HG02588 (cell line): ENCODE measurements at regions not wholly inside any gene's neighbourhood (a gene's known extent, or its start where the extent isn't known, plus 50 kb on each side); places are given as distances from the start of the nearest gene placed in this dataset.
A peak's percentile ranks its signal among the peaks of the same experiment; 100 is the strongest.

ENCODE experiments used
- ATAC-seq: cut with Tn5 transposase; IDR thresholded peaks from one replicate; pipeline ENCODE4 v1.9.1; 2021; ENCODE audit warnings: mild to moderate bottlenecking, moderate library complexity; ENCODE audit not compliant: unreplicated experiment

- ATAC-seq = no peak
Measured at GRCh38 chr7:42506097-42506496, 269.1 kb upstream of the GLI3 start.

- no peak for ATAC-seq
Measured at GRCh38 chr7:42502022-42502421, 265.0 kb upstream of the GLI3 start.

GRCh38 chr7:42495256-42495655, 258.2 kb upstream of the GLI3 start:
- no peak for ATAC-seq

GRCh38 chr7:42494736-42495135, 257.7 kb upstream of the GLI3 start:
- no peak for ATAC-seq

GRCh38 chr7:42494199-42494710, 257.2 kb upstream of the GLI3 start:
- ATAC-seq = no peak

GRCh38 chr7:42493436-42494198, 256.6 kb upstream of the GLI3 start:
- ATAC-seq = no peak

GRCh38 chr7:42492920-42493319, 255.9 kb upstream of the GLI3 start:
- no peak for ATAC-seq

- no peak for ATAC-seq
Measured at GRCh38 chr7:42491106-42491505, 254.1 kb upstream of the GLI3 start.

- ATAC-seq = no peak
Measured at GRCh38 chr7:42489299-42489698, 252.3 kb upstream of the GLI3 start.

- ATAC-seq = no peak
Measured at GRCh38 chr7:42485301-42485766, 248.3 kb upstream of the GLI3 start.

- ATAC-seq = no peak
Measured at GRCh38 chr7:42483886-42484285, 246.9 kb upstream of the GLI3 start.

- no peak for ATAC-seq
Measured at GRCh38 chr7:42479816-42480633, 243.0 kb upstream of the GLI3 start.

- ATAC-seq = no peak
Measured at GRCh38 chr7:42479452-42479815, 242.4 kb upstream of the GLI3 start.

- ATAC-seq = no peak
Measured at GRCh38 chr7:42478717-42479116, 241.7 kb upstream of the GLI3 start.

GRCh38 chr7:42476255-42476654, 239.2 kb upstream of the GLI3 start:
- ATAC-seq = no peak

GRCh38 chr7:42475082-42475481, 238.1 kb upstream of the GLI3 start:
- no peak for ATAC-seq

- ATAC-seq = no peak
Measured at GRCh38 chr7:42473099-42473498, 236.1 kb upstream of the GLI3 start.

- ATAC-seq = peak; percentile 70
Measured at GRCh38 chr7:42471573-42472174, 234.7 kb upstream of the GLI3 start.

- no peak for ATAC-seq
Measured at GRCh38 chr7:42469341-42469740, 232.3 kb upstream of the GLI3 start.

- ATAC-seq = no peak
Measured at GRCh38 chr7:42468471-42468870, 231.5 kb upstream of the GLI3 start.

GRCh38 chr7:42461537-42461936, 224.5 kb upstream of the GLI3 start:
- ATAC-seq = no peak

- ATAC-seq = no peak
Measured at GRCh38 chr7:42460933-42461332, 223.9 kb upstream of the GLI3 start.
